ENCODE measurements at regions not wholly inside any gene's neighbourhood (a gene's known extent, or its start where the extent isn't known, plus 50 kb on each side); places are given as distances from the start of the nearest gene placed in this dataset.

DNA sequence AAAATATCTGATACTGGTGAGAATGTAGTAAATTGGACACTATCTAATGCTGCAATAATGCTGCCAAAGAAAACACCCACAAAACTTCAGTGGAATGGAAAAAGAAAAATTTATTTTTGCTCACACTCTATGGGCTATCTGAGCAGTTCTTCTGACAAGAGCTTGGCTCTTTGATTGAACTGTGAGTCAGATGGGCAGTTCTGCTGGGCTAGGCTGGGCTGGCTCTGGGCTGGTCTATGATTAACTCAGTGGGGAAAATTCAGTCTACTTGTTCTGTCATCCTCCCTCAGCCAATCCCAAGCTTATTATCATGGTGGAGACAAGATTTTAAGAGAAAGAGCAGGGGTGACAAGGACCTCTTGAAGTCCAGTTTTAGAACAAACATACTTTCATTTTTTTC lies 1404.8 kb downstream of the LRRC4C start:
- H2BK15ac ChIP-seq (ENCODE audit: low read length), result no peak overlapping the region
- H3K18ac ChIP-seq (ENCODE audit: extremely low read depth, low read length), result no peak overlapping the region
- no peak for FAIRE-seq
- H3K56ac ChIP-seq (replicated peaks; ENCODE audit: insufficient read length, low read depth, low read length), result no peak overlapping the region
- no peak for TF ChIP-seq BCL11A (IDR thresholded peaks at IDR 0.05; ENCODE audit: low read depth in 2 of 2, low read length in 2 of 2)
- no peak for TF ChIP-seq EGR1 (IDR thresholded peaks at IDR 0.05; ENCODE audit: borderline replicate concordance, low read depth, low read length)
- no peak overlapping the region for H2AFZ ChIP-seq (ENCODE audit: low read length)
- no peak overlapping the region for H3K4me2 ChIP-seq (ENCODE audit: insufficient read depth in 1 of 2, low read depth in 2 of 2, low read length in 2 of 2)
- no peak overlapping the region for H3K14ac ChIP-seq (ENCODE audit: insufficient read length)
- no peak overlapping the region for H4K8ac ChIP-seq (ENCODE audit: extremely low read depth, insufficient read depth, low read length)
- no peak overlapping the region for H3K9ac ChIP-seq (replicated peaks in 1 of 4; ENCODE audit: extremely low read depth in 1 of 4, low read depth in 3 of 4, low read length in 3 of 4)
- H3K9me3 ChIP-seq (ENCODE audit: insufficient read depth in 2 of 2, low read depth in 1 of 2, low read length in 1 of 2), result no peaks in the 10 kb centered on the region
- no peaks in the 10 kb centered on the region for H3K4me1 ChIP-seq (replicated peaks in 1 of 4; ENCODE audit: control insufficient read depth in 3 of 4, insufficient read depth in 4 of 4, low read length in 3 of 4)
- no peaks in the 10 kb centered on the region for H3K23me2 ChIP-seq (ENCODE audit: low read depth, low read length)
- no peaks in the 10 kb centered on the region for H3K79me1 ChIP-seq (ENCODE audit: low read depth, low read length)
- no peaks in the 10 kb centered on the region for H3K27me3 ChIP-seq (replicated peaks in 1 of 4; ENCODE audit: control insufficient read depth in 3 of 4, extremely low read depth in 1 of 4, insufficient read depth in 3 of 4, low read length in 3 of 4)
- H2BK12ac ChIP-seq (ENCODE audit: low read depth, low read length), result no peak overlapping the region
- H2BK5ac ChIP-seq (ENCODE audit: low read depth, low read length), result no peak overlapping the region
- no peaks in the 10 kb centered on the region for H4K20me1 ChIP-seq (replicated peaks in 1 of 2; ENCODE audit: control insufficient read depth in 1 of 2, insufficient read depth in 2 of 2, low read length in 2 of 2)
- H3K27ac ChIP-seq (ENCODE audit: low read depth, low read length), result no peak overlapping the region
- H2BK120ac ChIP-seq (replicated peaks; ENCODE audit: low read depth, low read length), result no peak overlapping the region
- H2AK5ac ChIP-seq (ENCODE audit: low read depth, low read length), result no peak overlapping the region
- no peaks in the 10 kb centered on the region for H3K36me3 ChIP-seq (ENCODE audit: control insufficient read depth in 2 of 4, insufficient read depth in 4 of 4, low read length in 3 of 4)
- no peak for DNase-seq (ENCODE audit: low read depth in 1 of 2, low spot score in 2 of 2)
- ChIA-PET POLR2A (ENCODE audit: partially characterized antibody) (no interaction called here), CTCF (ENCODE audit: partially characterized antibody) (no interaction called here)
- no peak overlapping the region for H2BK20ac ChIP-seq (ENCODE audit: low read length)
- no peak overlapping the region for H3K4me3 ChIP-seq (ENCODE audit: extremely low read depth in 1 of 4, insufficient read depth in 2 of 4, low read depth in 3 of 4, low read length in 4 of 4)
- H3K4ac ChIP-seq (replicated peaks; ENCODE audit: insufficient read length, low read depth, low read length), result no peak overlapping the region
- no peak overlapping the region for H3K23ac ChIP-seq (ENCODE audit: insufficient read length)
- no peak overlapping the region for H4K5ac ChIP-seq (ENCODE audit: insufficient read length, low read depth, low read length)
- no peak overlapping the region for H4K91ac ChIP-seq (replicated peaks; ENCODE audit: insufficient read length, low read length)
- no peaks in the 10 kb centered on the region for H3K79me2 ChIP-seq (ENCODE audit: control insufficient read depth in 1 of 2, insufficient read depth in 2 of 2, low read length in 2 of 2)
